CD14-positive monocyte (primary cell): ENCODE measurements at regions not wholly inside any gene's neighbourhood (a gene's known extent, or its start where the extent isn't known, plus 50 kb on each side); places are given as distances from the start of the nearest gene placed in this dataset.

Source experiments
- DNase-seq, 3 donors: peaks; one replicate each; pipeline ENCODE4 v3.0.0-alpha.2; 2011 to 2022
- H2AFZ ChIP-seq: 2 replicates; pipeline ENCODE4 v1.6.0; 2012; ENCODE audit warnings: mild to moderate bottlenecking, low read depth, low read length, inconsistent platforms; ENCODE audit not compliant: insufficient read depth, poor library complexity, severe bottlenecking
- H3K27ac ChIP-seq, 2 donors: 1 replicate in 1 of 2; 2 replicates in 1 of 2; pipeline ENCODE4 v1.5.1; 2012 to 2013; ENCODE audit warnings: low read length in 2 of 2, control low read depth in 1 of 2, inconsistent platforms in 1 of 2, low read depth in 1 of 2, mild to moderate bottlenecking in 1 of 2
- H3K27me3 ChIP-seq, 2 donors: one replicate each; pipeline versions ENCODE4 v1.6.0 to v1.6.1; 2011 to 2013; ENCODE audit warnings: low read length in 2 of 2; ENCODE audit not compliant: control insufficient read depth in 2 of 2, insufficient read depth in 2 of 2
- H3K36me3 ChIP-seq, 2 donors: replicated peaks in 1 of 2; 1 replicate in 1 of 2; 2 replicates in 1 of 2; pipeline versions ENCODE4 v1.5.1 to v1.6.1; 2012 to 2013; ENCODE audit warnings: low read length in 2 of 2, control low read depth in 1 of 2, inconsistent platforms in 1 of 2, mild to moderate bottlenecking in 1 of 2; ENCODE audit not compliant: insufficient read depth in 2 of 2, control insufficient read depth in 1 of 2
- H3K4me1 ChIP-seq, 2 donors: 1 replicate in 1 of 2; 2 replicates in 1 of 2; pipeline versions ENCODE4 v1.5.1 to v1.6.1; 2012 to 2013; ENCODE audit warnings: low read length in 2 of 2, control low read depth in 1 of 2, inconsistent platforms in 1 of 2, mild to moderate bottlenecking in 1 of 2, moderate library complexity in 1 of 2; ENCODE audit not compliant: insufficient read depth in 2 of 2, control insufficient read depth in 1 of 2
- H3K4me2 ChIP-seq: replicated peaks from 2 replicates; pipeline ENCODE3; 2012; ENCODE audit warnings: low read length, moderate library complexity, mild to moderate bottlenecking; ENCODE audit not compliant: poor library complexity, severe bottlenecking; ENCODE audit errors: extremely low read depth
- H3K4me3 ChIP-seq, 3 experiments: fragments of 200-600 bp in 1 of 3; sonication (generic) in 1 of 3; replicated peaks in 1 of 3; 1 replicate in 2 of 3; 2 replicates in 1 of 3; pipeline ENCODE4 v1.5.1; 2011 to 2013; ENCODE audit warnings: low read length in 3 of 3, mild to moderate bottlenecking in 3 of 3, control low read depth in 2 of 3, low read depth in 2 of 3, inconsistent platforms in 1 of 3, moderate library complexity in 1 of 3
- H3K79me2 ChIP-seq: 2 replicates; pipeline ENCODE4 v1.6.0; 2012; ENCODE audit warnings: mild to moderate bottlenecking, control low read depth, inconsistent platforms, low read length, moderate library complexity; ENCODE audit not compliant: insufficient read depth
- H3K9ac ChIP-seq: 2 replicates; pipeline ENCODE4 v1.6.0; 2017; ENCODE audit warnings: low read length, mild to moderate bottlenecking; ENCODE audit not compliant: insufficient read depth, poor library complexity, severe bottlenecking
- H3K9me3 ChIP-seq, 2 donors: replicated peaks in 1 of 2; 1 replicate in 1 of 2; 2 replicates in 1 of 2; pipeline versions ENCODE4 v1.5.1 to v1.6.1; 2012 to 2013; ENCODE audit warnings: low read length in 2 of 2, control low read depth in 1 of 2; ENCODE audit not compliant: control insufficient read depth in 1 of 2, insufficient read depth in 1 of 2
- H4K20me1 ChIP-seq: 2 replicates; pipeline ENCODE4 v1.6.0; 2012; ENCODE audit warnings: mild to moderate bottlenecking, low read length, control low read depth, moderate library complexity; ENCODE audit not compliant: insufficient read depth
- H3K27ac Mint-ChIP-seq, 7 donors: one replicate each; pipeline ENCODE4 v1.8.0; 2020; ENCODE audit warnings: mild to moderate bottlenecking in 7 of 7, mixed read lengths in 7 of 7, moderate library complexity in 6 of 7, inconsistent platforms in 2 of 7
- H3K27me3 Mint-ChIP-seq, 3 donors: one replicate each; pipeline ENCODE4 v1.8.0; 2021 to 2022; ENCODE audit warnings: low read depth in 3 of 3, mild to moderate bottlenecking in 3 of 3, mixed read lengths in 3 of 3, moderate library complexity in 3 of 3, inconsistent platforms in 1 of 3
- H3K36me3 Mint-ChIP-seq, 2 donors: one replicate each; pipeline ENCODE4 v1.8.0; 2020; ENCODE audit warnings: mixed read lengths in 2 of 2, inconsistent platforms in 1 of 2, mild to moderate bottlenecking in 1 of 2
- H3K4me1 Mint-ChIP-seq: one replicate; pipeline ENCODE4 v1.8.0; 2020; ENCODE audit warnings: mild to moderate bottlenecking, mixed read lengths
- H3K4me3 Mint-ChIP-seq, 2 donors: one replicate each; pipeline ENCODE4 v1.8.0; 2020; ENCODE audit warnings: mild to moderate bottlenecking in 2 of 2, mixed read lengths in 2 of 2, moderate library complexity in 1 of 2
- H3K9me3 Mint-ChIP-seq, 7 donors: one replicate each; pipeline ENCODE4 v1.8.0; 2020 to 2022; ENCODE audit warnings: mixed read lengths in 7 of 7, mild to moderate bottlenecking in 6 of 7, moderate library complexity in 6 of 7, inconsistent platforms in 2 of 7
- CTCF ChIP-seq: fragments of 200-600 bp; IDR thresholded peaks from one replicate; pipeline ENCODE4 v1.8.0; 2022; ENCODE audit warnings: antibody characterized with exemption, mild to moderate bottlenecking
- WGBS: methylation state at CpG from one replicate; pipeline ENCODE4 v1.1.5; 2013; ENCODE audit warnings: missing lambda C conversion rate; ENCODE audit not compliant: insufficient coverage; 5-methylcytosine and 5-hydroxymethylcytosine counted together
- intact Hi-C, 2 donors: fragments of 100-400 bp; cut with micrococcal nuclease; formaldehyde crosslinking; loops; one replicate each; pipeline versions ENCODE4 v1.15.0 to v1.15.1; 2023

- Histone ChIP-seq H2AFZ (no peak overlapping the region), H3K27me3 (no peaks in the 10 kb centered on the region), H3K4me2 (no peak overlapping the region), H3K79me2 (no peaks in the 10 kb centered on the region), H3K36me3 (no peaks in the 10 kb centered on the region), H3K4me1 (no peaks in the 10 kb centered on the region), H3K4me3 (no peak overlapping the region), H3K9me3 (peaks cover 0 to 12% of the 10 kb centered on the region in 2 donors), H3K27ac (no peak overlapping the region), H4K20me1 (no peaks in the 10 kb centered on the region), H3K9ac (no peak overlapping the region)
- H3K27me3 Mint-ChIP-seq, result peaks cover 0 to 2% (median 0%) of the 10 kb centered on the region in 3 donors
- no CpG with 5 or more reads among the region's 2 CpGs for whole genome bisulfite sequencing
- H3K4me1 Mint-ChIP-seq, result no peaks in the 10 kb centered on the region
- no peak overlapping the region for H3K27ac Mint-ChIP-seq
- H3K9me3 Mint-ChIP-seq, result peaks cover 0 to 13% (median 10%) of the 10 kb centered on the region in 7 donors
- no peak for DNase-seq
- no peak overlapping the region for H3K4me3 Mint-ChIP-seq
- intact Hi-C loops, result no loop called here
- TF ChIP-seq CTCF, result no peak
- H3K36me3 Mint-ChIP-seq, result no peaks in the 10 kb centered on the region
These were observed 55.5 kb upstream of the PIK3C3 start for GRCh38 chr18:41899535-41899934.

DNA sequence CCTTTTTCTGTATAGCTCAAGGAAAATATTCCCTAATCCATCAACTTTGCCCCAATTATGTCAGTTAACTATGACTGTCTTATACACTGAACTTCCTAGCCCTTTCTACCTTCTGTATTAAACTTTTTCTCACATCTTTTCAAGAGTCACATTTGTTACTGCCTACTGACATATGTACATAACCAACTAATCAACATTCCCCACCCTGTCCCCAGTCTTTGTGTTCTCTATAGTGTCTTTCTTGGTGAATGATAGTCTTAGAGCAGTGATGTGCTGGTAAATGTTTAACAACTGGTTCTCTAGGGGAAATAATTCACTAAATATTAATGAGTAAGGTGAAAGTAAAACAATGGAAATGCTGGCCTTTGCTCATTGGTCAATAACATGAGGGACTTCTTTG lies 61.6 kb upstream of the PIK3C3 start:
- Mint-ChIP-seq H3K4me3 (no peak overlapping the region), H3K27ac (no peak overlapping the region), H3K36me3 (no peaks in the 10 kb centered on the region), H3K9me3 (peaks cover 3 to 18% (median 10%) of the 10 kb centered on the region in 7 donors), H3K4me1 (no peaks in the 10 kb centered on the region), H3K27me3 (peaks cover 0 to 5% (median 2%) of the 10 kb centered on the region in 3 donors)
- Histone ChIP-seq H4K20me1 (no peaks in the 10 kb centered on the region), H3K9ac (no peak overlapping the region), H3K27me3 (no peaks in the 10 kb centered on the region), H3K36me3 (no peaks in the 10 kb centered on the region), H3K79me2 (no peaks in the 10 kb centered on the region), H3K9me3 (peaks cover 0 to 12% of the 10 kb centered on the region in 2 donors), H3K4me2 (no peak overlapping the region), H3K4me1 (no peaks in the 10 kb centered on the region), H3K4me3 (no peak overlapping the region), H2AFZ (no peak overlapping the region), H3K27ac (no peak overlapping the region)
- DNase-seq, result no peak
- intact Hi-C loops, result no loop called here
- TF ChIP-seq CTCF, result no peak
